ENCODE measurements at regions not wholly inside any gene's neighbourhood (a gene's known extent, or its start where the extent isn't known, plus 50 kb on each side); places are given as distances from the start of the nearest gene placed in this dataset.

- DNase-seq (ENCODE audit: low read depth) = no peak
- no peak for TF ChIP-seq CTCF (IDR thresholded peaks at IDR 0.05; ENCODE audit: insufficient read depth, low read length, poor library complexity, severe bottlenecking)
- no peaks in the 10 kb centered on the region for H3K36me3 ChIP-seq (ENCODE audit: control insufficient read depth, insufficient read depth, low read length)
- H3K4me3 ChIP-seq (ENCODE audit: low read depth, low read length) = no peak overlapping the region
- H3K27me3 ChIP-seq (ENCODE audit: control insufficient read depth, insufficient read depth, low read length) = no peaks in the 10 kb centered on the region
Measured at GRCh38 chr5:173717959-173718358, 101.5 kb upstream of the BOD1 start.

GRCh38 chr5:173718469-173718868 lies 102.0 kb upstream of the BOD1 start:
- DNase-seq (ENCODE audit: low read depth) = no peak
- Histone ChIP-seq H3K36me3 (ENCODE audit: control insufficient read depth, insufficient read depth, low read length) (no peaks in the 10 kb centered on the region), H3K4me3 (ENCODE audit: low read depth, low read length) (no peak overlapping the region), H3K27me3 (ENCODE audit: control insufficient read depth, insufficient read depth, low read length) (no peaks in the 10 kb centered on the region)
- no peak for TF ChIP-seq CTCF (IDR thresholded peaks at IDR 0.05; ENCODE audit: insufficient read depth, low read length, poor library complexity, severe bottlenecking)

GRCh38 chr5:173719731-173720082 lies 103.3 kb upstream of the BOD1 start:
- no peak for TF ChIP-seq CTCF (IDR thresholded peaks at IDR 0.05; ENCODE audit: insufficient read depth, low read length, poor library complexity, severe bottlenecking)
- Histone ChIP-seq H3K4me3 (ENCODE audit: low read depth, low read length) (no peak overlapping the region), H3K27me3 (ENCODE audit: control insufficient read depth, insufficient read depth, low read length) (no peaks in the 10 kb centered on the region), H3K36me3 (ENCODE audit: control insufficient read depth, insufficient read depth, low read length) (no peaks in the 10 kb centered on the region)
- DNase-seq (ENCODE audit: low read depth) = no peak

DNA sequence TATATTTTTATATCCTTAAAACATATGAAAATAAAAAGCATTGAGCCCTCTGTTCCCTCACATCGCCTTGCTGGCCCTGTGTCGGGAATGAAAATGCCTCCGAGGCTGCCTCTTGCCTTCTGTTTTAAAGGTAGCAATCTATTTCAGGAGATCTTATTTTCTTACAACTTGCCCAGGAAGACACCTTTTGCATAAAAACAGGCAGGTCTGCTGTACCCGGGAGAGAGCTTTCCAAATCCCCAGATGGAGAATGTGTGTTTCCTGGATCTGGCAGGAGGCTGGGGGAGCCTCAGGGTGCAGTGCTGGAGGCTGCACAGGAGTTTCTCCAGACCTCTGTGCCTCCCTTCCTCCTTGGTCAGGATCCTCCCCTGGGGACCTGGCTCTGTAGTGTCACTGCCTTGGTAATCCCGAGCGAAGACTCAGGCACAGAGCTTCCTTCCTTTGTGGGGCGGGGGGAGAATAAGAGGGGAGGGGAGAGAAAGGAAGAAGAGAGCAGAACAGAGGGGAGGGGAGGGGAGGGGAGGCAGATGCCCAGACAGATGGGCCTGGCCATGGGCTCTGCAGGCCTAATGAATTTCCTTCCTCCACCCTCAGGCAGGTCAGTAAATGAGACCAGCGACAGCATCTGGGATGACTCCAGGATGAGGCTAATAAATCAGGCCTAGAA lies 104.0 kb upstream of the BOD1 start:
- no peak for TF ChIP-seq CTCF (IDR thresholded peaks at IDR 0.05; ENCODE audit: insufficient read depth, low read length, poor library complexity, severe bottlenecking)
- DNase-seq (ENCODE audit: low read depth) = no peak
- Histone ChIP-seq H3K36me3 (ENCODE audit: control insufficient read depth, insufficient read depth, low read length) (no peaks in the 10 kb centered on the region), H3K27me3 (ENCODE audit: control insufficient read depth, insufficient read depth, low read length) (no peaks in the 10 kb centered on the region), H3K4me3 (ENCODE audit: low read depth, low read length) (no peak overlapping the region)

GRCh38 chr5:173720953-173721600 lies 104.6 kb upstream of the BOD1 start:
- no peak for TF ChIP-seq CTCF (IDR thresholded peaks at IDR 0.05; ENCODE audit: insufficient read depth, low read length, poor library complexity, severe bottlenecking)
- H3K36me3 ChIP-seq (ENCODE audit: control insufficient read depth, insufficient read depth, low read length) = no peaks in the 10 kb centered on the region
- DNase-seq (ENCODE audit: low read depth) = no peak
- no peak overlapping the region for H3K4me3 ChIP-seq (ENCODE audit: low read depth, low read length)
- no peaks in the 10 kb centered on the region for H3K27me3 ChIP-seq (ENCODE audit: control insufficient read depth, insufficient read depth, low read length)

All from kidney epithelial cell (primary cell).